HG03095 (cell line): ENCODE measurements at regions not wholly inside any gene's neighbourhood (a gene's known extent, or its start where the extent isn't known, plus 50 kb on each side); places are given as distances from the start of the nearest gene placed in this dataset.
"Not testable (repeated sequence)": the region's sequence is repeated elsewhere in the genome, so short reads cannot be mapped to it uniquely, and the experiment has no call there.

Experiments used
- ATAC-seq: cut with Tn5 transposase; IDR thresholded peaks from one replicate; pipeline ENCODE4 v1.9.1; 2021; ENCODE audit warnings: moderate library complexity; ENCODE audit not compliant: unreplicated experiment

GRCh38 chr18:38771620-38772019, 1206.0 kb upstream of the CELF4 start:
- not testable (repeated sequence) for ATAC-seq

- ATAC-seq: no peak
These were observed 1202.9 kb upstream of the CELF4 start for GRCh38 chr18:38768504-38768903.

- no peak for ATAC-seq
These were observed 1193.9 kb upstream of the CELF4 start for GRCh38 chr18:38759457-38759856.

- ATAC-seq: no peak
These were observed 1190.8 kb upstream of the CELF4 start for GRCh38 chr18:38756436-38756835.

- peak; percentile 55 for ATAC-seq
These were observed 1186.8 kb upstream of the CELF4 start for GRCh38 chr18:38752430-38752829.

- ATAC-seq: no peak
These were observed 1186.3 kb upstream of the CELF4 start for GRCh38 chr18:38751898-38752297.

GRCh38 chr18:38751211-38751610, 1185.6 kb upstream of the CELF4 start:
- no peak for ATAC-seq

GRCh38 chr18:38750751-38751150, 1185.2 kb upstream of the CELF4 start:
- ATAC-seq: no peak

GRCh38 chr18:38747153-38747552, 1181.6 kb upstream of the CELF4 start:
- no peak for ATAC-seq

GRCh38 chr18:38720181-38720580, 1154.6 kb upstream of the CELF4 start:
- ATAC-seq: not testable (repeated sequence)

GRCh38 chr18:38718365-38718901, 1152.8 kb upstream of the CELF4 start:
- ATAC-seq: no peak

- ATAC-seq: no peak
These were observed 1143.5 kb upstream of the CELF4 start for GRCh38 chr18:38709122-38709521.

- ATAC-seq: no peak
These were observed 1140.8 kb upstream of the CELF4 start for GRCh38 chr18:38706373-38706772.

GRCh38 chr18:38698088-38698487, 1132.5 kb upstream of the CELF4 start:
- ATAC-seq: no peak

- no peak for ATAC-seq
These were observed 1130.1 kb upstream of the CELF4 start for GRCh38 chr18:38695559-38696280.

GRCh38 chr18:38693104-38693503, 1127.5 kb upstream of the CELF4 start:
- ATAC-seq: no peak

- ATAC-seq: no peak
These were observed 1125.0 kb upstream of the CELF4 start for GRCh38 chr18:38690626-38691025.

GRCh38 chr18:38688416-38688815, 1122.8 kb upstream of the CELF4 start:
- ATAC-seq: no peak

- no peak for ATAC-seq
These were observed 1104.9 kb upstream of the CELF4 start for GRCh38 chr18:38670486-38670885.

GRCh38 chr18:38664929-38665328, 1099.3 kb upstream of the CELF4 start:
- ATAC-seq: no peak

GRCh38 chr18:38663682-38664081, 1098.1 kb upstream of the CELF4 start:
- no peak for ATAC-seq

- no peak for ATAC-seq
These were observed 1097.7 kb upstream of the CELF4 start for GRCh38 chr18:38663270-38663669.

GRCh38 chr18:38654946-38655345, 1089.3 kb upstream of the CELF4 start:
- no peak for ATAC-seq
